Astrocyte (in vitro differentiated cells and primary cell): ENCODE measurements at regions not wholly inside any gene's neighbourhood (a gene's known extent, or its start where the extent isn't known, plus 50 kb on each side); places are given as distances from the start of the nearest gene placed in this dataset.

Source experiments
- CTCF ChIP-seq: IDR thresholded peaks from 2 replicates; pipeline ENCODE4 v1.5.1; 2011; ENCODE audit warnings: low read depth, mild to moderate bottlenecking, inconsistent platforms, low read length, moderate library complexity; ENCODE audit not compliant: insufficient read depth
- EZH2 ChIP-seq: IDR thresholded peaks from 2 replicates; pipeline ENCODE4 v1.6.1; 2012; ENCODE audit warnings: mild to moderate bottlenecking, low read length, inconsistent platforms; ENCODE audit not compliant: insufficient read depth

- no peak for TF ChIP-seq CTCF
- no peak for TF ChIP-seq EZH2
Observed at GRCh38 chr1:228884196-228884595, 148.9 kb downstream of the RHOU start.
